Gastroesophageal sphincter (tissue), 3 donors: ENCODE measurements at regions not wholly inside any gene's neighbourhood (a gene's known extent, or its start where the extent isn't known, plus 50 kb on each side); places are given as distances from the start of the nearest gene placed in this dataset.

Source experiments
- CTCF ChIP-seq, 4 experiments: fragments of 200-600 bp in 2 of 4; fragments of 450-650 bp in 2 of 4; sonication (generic) in 1 of 4; IDR thresholded peaks; one replicate each; pipeline ENCODE4 v1.5.1; 2017 to 2019; ENCODE audit warnings: antibody characterized with exemption in 4 of 4, mild to moderate bottlenecking in 2 of 4, moderate library complexity in 2 of 4
- EP300 ChIP-seq: sonication (generic); formaldehyde crosslinking; IDR thresholded peaks from one replicate; pipeline ENCODE4 v1.6.1; 2017; ENCODE audit warnings: antibody characterized with exemption, mild to moderate bottlenecking
- POLR2A ChIP-seq, 2 donors: fragments of 450-650 bp; IDR thresholded peaks; one replicate each; pipeline ENCODE4 v1.6.1; 2017; ENCODE audit warnings: antibody characterized with exemption in 2 of 2, mild to moderate bottlenecking in 2 of 2, moderate library complexity in 1 of 2

GRCh38 chr6:8830794-8831193 lies 395.4 kb upstream of the SLC35B3 start:
- TF ChIP-seq CTCF (IDR thresholded peaks at IDR 0.05) = no peak
- TF ChIP-seq EP300 = no peak
- no peak for TF ChIP-seq POLR2A (IDR thresholded peaks at IDR 0.05)
